ENCODE measurements at regions not wholly inside any gene's neighbourhood (a gene's known extent, or its start where the extent isn't known, plus 50 kb on each side); places are given as distances from the start of the nearest gene placed in this dataset.
A peak's percentile ranks its signal among the peaks of the same experiment; 100 is the strongest.

DNA sequence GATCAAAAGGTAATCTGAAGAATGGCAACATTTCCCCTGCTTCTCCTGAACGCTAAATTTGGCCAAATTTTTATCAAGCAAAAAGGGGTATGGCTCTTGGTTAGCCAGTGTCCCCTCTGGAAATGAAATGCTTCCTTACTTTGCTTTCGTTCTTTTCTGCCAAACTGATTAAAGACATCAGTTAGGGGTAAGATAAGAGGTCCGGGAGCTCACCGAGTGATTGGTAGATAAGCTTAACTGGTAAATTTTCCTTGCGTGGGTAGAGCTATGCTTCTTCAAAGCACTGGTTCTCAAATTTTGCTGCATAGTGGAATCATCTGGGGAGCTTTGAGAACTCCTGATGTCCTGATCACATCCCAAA is 62.7 kb upstream of the MAPRE2 start:
- DNase-seq (ENCODE audit: low spot score) = no peak

- DNase-seq (ENCODE audit: low spot score) = peak; percentile 93
These were observed 62.1 kb upstream of the MAPRE2 start for GRCh38 chr18:34978953-34979608.

DNA sequence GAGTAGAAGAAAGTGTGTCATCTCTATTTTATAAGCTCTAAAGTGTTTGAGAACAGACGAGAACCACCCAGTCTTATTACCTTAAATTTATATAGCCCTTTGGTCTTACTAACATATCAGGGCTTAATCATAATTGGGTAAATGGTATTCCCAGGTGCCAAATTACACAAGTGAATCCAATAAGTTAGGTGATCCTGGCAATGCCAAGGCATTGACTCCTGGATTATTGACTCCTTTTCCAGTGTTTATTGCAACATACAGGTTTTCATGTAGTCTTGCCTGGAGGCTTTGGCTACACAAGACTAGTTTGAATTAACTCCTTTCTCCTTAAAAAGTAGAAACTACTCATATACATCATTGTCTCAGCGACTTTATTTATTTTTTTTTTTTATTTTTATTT is 59.7 kb upstream of the MAPRE2 start:
- DNase-seq (ENCODE audit: low spot score) = no peak

DNA sequence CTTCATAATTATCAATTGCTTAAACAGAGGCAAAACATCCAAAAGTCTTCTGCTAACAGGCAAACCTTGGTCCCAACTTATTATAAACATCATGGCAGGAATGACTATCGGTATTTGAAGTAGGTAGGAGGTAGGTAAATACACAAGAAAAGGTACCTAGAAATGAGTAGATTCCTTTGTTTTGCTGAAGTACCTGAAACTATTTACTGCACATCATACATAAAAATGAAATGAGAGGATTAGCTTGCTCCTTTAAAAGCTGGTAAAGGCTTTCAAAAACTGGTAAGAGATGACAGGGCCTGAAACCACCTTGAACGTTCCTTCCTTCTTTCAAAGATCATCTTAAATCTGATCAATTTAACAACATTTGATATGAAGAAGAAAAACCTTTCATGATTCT is 55.2 kb upstream of the MAPRE2 start:
- DNase-seq (ENCODE audit: low spot score) = no peak

GRCh38 chr18:34990597-34990996 is 50.6 kb upstream of the MAPRE2 start:
- no peak for DNase-seq (ENCODE audit: low spot score)

DNA sequence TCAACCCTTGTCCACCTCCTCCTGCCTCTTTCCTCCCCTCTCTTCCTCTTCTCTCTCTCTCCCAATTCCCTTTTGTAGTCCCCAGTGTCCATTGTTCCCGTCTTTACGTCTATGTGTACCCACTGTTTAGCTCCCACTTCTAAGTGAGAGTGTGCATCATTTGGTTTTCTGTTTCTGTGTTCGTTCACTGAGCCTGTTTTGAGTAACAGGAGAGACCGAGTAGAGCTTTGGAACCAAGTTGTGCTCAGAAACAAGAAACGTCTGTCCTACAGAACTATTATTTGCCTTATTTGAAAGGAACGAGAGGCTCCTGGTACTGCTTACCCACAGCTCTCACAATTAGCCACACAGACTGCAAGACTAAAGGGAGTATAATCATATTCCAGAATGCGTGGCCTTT is 50.1 kb upstream of the MAPRE2 start:
- DNase-seq (ENCODE audit: low spot score) = no peak

All from SW480 (cell line).